GM21526 (cell line): ENCODE measurements at regions not wholly inside any gene's neighbourhood (a gene's known extent, or its start where the extent isn't known, plus 50 kb on each side); places are given as distances from the start of the nearest gene placed in this dataset.
"Not testable (repeated sequence)": the region's sequence is repeated elsewhere in the genome, so short reads cannot be mapped to it uniquely, and the experiment has no call there.

Experiments
- ATAC-seq: cut with Tn5 transposase; IDR thresholded peaks from one replicate; pipeline ENCODE4 v1.9.1; 2021; ENCODE audit warnings: moderate library complexity; ENCODE audit not compliant: unreplicated experiment, low FRiP score

GRCh38 chr4:146124023-146124680, 51.4 kb upstream of the LSM6 start:
- peak; percentile 92 for ATAC-seq

- no peak for ATAC-seq
Measured at GRCh38 chr4:146123231-146123630, 52.3 kb upstream of the LSM6 start.

GRCh38 chr4:146122398-146122797, 53.1 kb upstream of the LSM6 start:
- ATAC-seq, result no peak

GRCh38 chr4:146121757-146122156, 53.8 kb upstream of the LSM6 start:
- no peak for ATAC-seq

- no peak for ATAC-seq
Measured at GRCh38 chr4:146119845-146120404, 55.6 kb upstream of the LSM6 start.

- no peak for ATAC-seq
Measured at GRCh38 chr4:146114066-146114465, 61.5 kb upstream of the LSM6 start.

- no peak for ATAC-seq
Measured at GRCh38 chr4:146113171-146113570, 62.3 kb upstream of the LSM6 start.

GRCh38 chr4:146112389-146112788, 63.1 kb upstream of the LSM6 start:
- peak; percentile 45 for ATAC-seq

- ATAC-seq, result no peak
Measured at GRCh38 chr4:146110871-146111485, 64.5 kb upstream of the LSM6 start.

- ATAC-seq, result no peak
Measured at GRCh38 chr4:146108756-146109155, 66.8 kb upstream of the LSM6 start.

GRCh38 chr4:146107587-146108240, 67.8 kb upstream of the LSM6 start:
- ATAC-seq, result no peak

GRCh38 chr4:146105464-146105863, 70.1 kb upstream of the LSM6 start:
- peak; percentile 67 for ATAC-seq

GRCh38 chr4:146104541-146104940, 71.0 kb upstream of the LSM6 start:
- ATAC-seq, result no peak

- not testable (repeated sequence) for ATAC-seq
Measured at GRCh38 chr4:146104052-146104451, 71.5 kb upstream of the LSM6 start.

GRCh38 chr4:146099585-146099984, 75.9 kb upstream of the LSM6 start:
- ATAC-seq, result no peak

- peak; percentile 69 for ATAC-seq
Measured at GRCh38 chr4:146098978-146099377, 76.5 kb upstream of the LSM6 start.

- peak; percentile 75 for ATAC-seq
Measured at GRCh38 chr4:146098397-146098796, 77.1 kb upstream of the LSM6 start.

- ATAC-seq, result no peak
Measured at GRCh38 chr4:146096371-146096770, 79.1 kb upstream of the LSM6 start.

- ATAC-seq, result no peak
Measured at GRCh38 chr4:146095860-146096259, 79.7 kb upstream of the LSM6 start.

GRCh38 chr4:146095091-146095690, 80.3 kb upstream of the LSM6 start:
- ATAC-seq, result no peak

- no peak for ATAC-seq
Measured at GRCh38 chr4:146088690-146089089, 86.8 kb upstream of the LSM6 start.
